DMS153 (cell line): ENCODE measurements at regions not wholly inside any gene's neighbourhood (a gene's known extent, or its start where the extent isn't known, plus 50 kb on each side); places are given as distances from the start of the nearest gene placed in this dataset.
"Not testable (repeated sequence)": the region's sequence is repeated elsewhere in the genome, so short reads cannot be mapped to it uniquely, and the experiment has no call there.

Experiments used
- DNase-seq: peaks from one replicate; lab custom pipeline; 2025; lab: John Stamatoyannopoulos, UW

- DNase-seq, result not testable (repeated sequence)
Observed at GRCh38 chr16:88228751-88229150, 154.0 kb upstream of the ZNF469 start.

- not testable (repeated sequence) for DNase-seq
Observed at GRCh38 chr16:88229710-88230109, 153.0 kb upstream of the ZNF469 start.

GRCh38 chr16:88230276-88230966 is 152.3 kb upstream of the ZNF469 start:
- DNase-seq, result not testable (repeated sequence)

GRCh38 chr16:88230967-88231615 is 151.7 kb upstream of the ZNF469 start:
- DNase-seq, result not testable (repeated sequence)

GRCh38 chr16:88231839-88232238 is 150.9 kb upstream of the ZNF469 start:
- not testable (repeated sequence) for DNase-seq

- DNase-seq, result not testable (repeated sequence)
Observed at GRCh38 chr16:88232401-88233258, 150.1 kb upstream of the ZNF469 start.

- DNase-seq, result not testable (repeated sequence)
Observed at GRCh38 chr16:88233621-88234420, 148.9 kb upstream of the ZNF469 start.

GRCh38 chr16:88234421-88235271 is 148.1 kb upstream of the ZNF469 start:
- not testable (repeated sequence) for DNase-seq

GRCh38 chr16:88235691-88236090 is 147.1 kb upstream of the ZNF469 start:
- not testable (repeated sequence) for DNase-seq

GRCh38 chr16:88236229-88236628 is 146.5 kb upstream of the ZNF469 start:
- not testable (repeated sequence) for DNase-seq

GRCh38 chr16:88237314-88237713 is 145.4 kb upstream of the ZNF469 start:
- DNase-seq, result not testable (repeated sequence)

- DNase-seq, result not testable (repeated sequence)
Observed at GRCh38 chr16:88237761-88238415, 144.9 kb upstream of the ZNF469 start.

GRCh38 chr16:88238732-88239274 is 144.0 kb upstream of the ZNF469 start:
- DNase-seq, result not testable (repeated sequence)

- DNase-seq, result not testable (repeated sequence)
Observed at GRCh38 chr16:88240118-88240517, 142.6 kb upstream of the ZNF469 start.

GRCh38 chr16:88240776-88241175 is 142.0 kb upstream of the ZNF469 start:
- not testable (repeated sequence) for DNase-seq

GRCh38 chr16:88241404-88242311 is 141.1 kb upstream of the ZNF469 start:
- not testable (repeated sequence) for DNase-seq

- not testable (repeated sequence) for DNase-seq
Observed at GRCh38 chr16:88242312-88243295, 140.2 kb upstream of the ZNF469 start.
